Activated T-cell treated with anti-CD3 and anti-CD28 coated beads for 4 hours (primary cell): ENCODE measurements at regions not wholly inside any gene's neighbourhood (a gene's known extent, or its start where the extent isn't known, plus 50 kb on each side); places are given as distances from the start of the nearest gene placed in this dataset.
"Not testable (repeated sequence)": the region's sequence is repeated elsewhere in the genome, so short reads cannot be mapped to it uniquely, and the experiment has no call there.

Experiments used
- DNase-seq: peaks from one replicate; pipeline ENCODE4 v3.0.0-alpha.2; 2020

DNA sequence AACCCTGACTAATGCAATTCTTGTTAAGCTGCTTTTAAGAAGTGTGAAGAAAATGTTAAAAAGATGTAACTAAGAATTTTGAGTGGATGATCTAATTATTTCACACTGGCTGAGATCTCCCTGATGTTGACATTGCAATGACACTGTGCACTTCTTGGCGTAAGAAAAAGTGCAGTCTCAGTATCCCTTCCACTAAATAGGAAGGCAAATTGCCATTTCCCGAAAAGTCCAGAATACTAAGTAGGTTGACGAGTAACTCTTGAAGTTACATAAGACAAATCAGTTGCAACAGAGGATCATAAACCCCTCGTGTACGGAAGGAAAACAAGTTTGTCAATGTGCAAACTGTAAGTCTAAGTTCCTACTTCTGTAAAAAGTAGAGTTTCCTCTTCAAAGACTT lies 189.9 kb downstream of the LMLN start:
- not testable (repeated sequence) for DNase-seq

GRCh38 chr3:198151867-198152266 lies 191.8 kb downstream of the LMLN start:
- not testable (repeated sequence) for DNase-seq

DNA sequence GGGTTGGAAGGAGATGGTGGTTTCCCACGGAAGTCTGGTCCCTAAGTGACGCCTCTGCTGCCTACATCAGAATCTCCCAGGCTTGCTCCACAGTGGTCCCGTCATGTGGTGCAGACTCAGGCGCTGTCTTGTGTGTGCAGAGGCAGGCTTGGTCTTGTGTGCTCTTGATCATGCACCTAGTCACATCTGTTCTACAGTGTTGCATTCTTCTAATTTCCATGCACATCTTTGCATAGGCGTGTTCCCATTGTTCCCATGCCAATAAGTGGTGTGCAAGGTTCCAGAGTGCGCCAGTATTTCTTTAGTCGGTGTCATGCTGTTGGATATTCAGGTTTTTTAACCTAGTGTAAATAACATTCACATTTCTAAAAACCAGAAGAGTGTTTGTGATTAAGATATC lies 195.8 kb downstream of the LMLN start:
- DNase-seq = not testable (repeated sequence)

GRCh38 chr3:198157231-198157868 lies 197.3 kb downstream of the LMLN start:
- not testable (repeated sequence) for DNase-seq

GRCh38 chr3:198158007-198158406 lies 198.0 kb downstream of the LMLN start:
- not testable (repeated sequence) for DNase-seq

DNA sequence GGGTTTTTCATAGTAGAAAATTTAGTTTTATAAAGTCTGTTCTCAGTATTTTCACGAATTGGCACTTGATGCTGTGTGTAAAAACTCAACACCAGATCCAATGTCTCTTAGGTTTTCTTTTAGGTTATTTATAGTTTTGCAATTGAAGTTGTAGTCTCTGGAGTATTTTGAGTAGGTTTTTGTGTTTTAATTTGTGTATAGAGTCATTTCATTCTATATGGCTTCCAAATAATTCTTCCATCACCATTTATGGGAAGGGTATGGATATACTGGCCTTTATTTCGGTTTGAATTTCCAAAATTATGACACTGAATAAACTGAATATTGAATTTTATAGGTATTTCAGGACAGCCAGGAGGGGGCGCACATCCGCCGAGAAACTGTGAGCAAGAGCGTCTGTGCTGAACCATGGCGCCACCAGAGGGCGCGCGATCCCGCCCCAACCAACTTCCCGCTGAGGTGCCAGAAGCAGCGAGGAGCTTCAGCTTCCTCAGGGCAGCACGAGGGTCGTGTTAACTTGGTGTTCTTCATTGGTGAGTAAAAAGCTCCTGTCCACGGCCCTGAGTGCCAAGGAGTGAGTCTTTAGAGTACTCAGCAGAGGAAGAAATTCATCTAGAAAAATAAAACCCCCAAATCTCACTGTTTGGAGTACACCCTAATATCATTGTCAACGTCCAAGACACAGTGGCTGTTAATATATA lies 207.5 kb downstream of the LMLN start:
- DNase-seq = peak; percentile 54

DNA sequence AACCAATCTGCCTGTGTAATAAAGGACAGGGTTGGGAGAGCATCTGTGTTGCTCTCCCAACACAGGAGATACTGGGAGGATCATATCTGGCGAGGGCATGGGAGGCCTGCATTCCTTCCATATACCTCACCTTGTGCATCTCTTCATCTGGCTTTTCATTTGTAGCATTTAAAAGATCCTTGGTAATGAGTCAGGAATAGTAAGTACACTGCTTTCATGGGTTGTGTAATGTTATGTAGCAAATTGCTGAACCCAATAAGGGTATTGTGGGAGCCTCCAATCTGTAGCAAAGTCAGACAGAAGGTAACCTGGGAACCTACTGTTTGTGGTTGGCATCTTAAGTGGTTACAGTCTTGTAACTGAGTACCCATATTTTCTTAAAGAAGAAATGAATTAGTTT lies 210.8 kb downstream of the LMLN start:
- DNase-seq = not testable (repeated sequence)

DNA sequence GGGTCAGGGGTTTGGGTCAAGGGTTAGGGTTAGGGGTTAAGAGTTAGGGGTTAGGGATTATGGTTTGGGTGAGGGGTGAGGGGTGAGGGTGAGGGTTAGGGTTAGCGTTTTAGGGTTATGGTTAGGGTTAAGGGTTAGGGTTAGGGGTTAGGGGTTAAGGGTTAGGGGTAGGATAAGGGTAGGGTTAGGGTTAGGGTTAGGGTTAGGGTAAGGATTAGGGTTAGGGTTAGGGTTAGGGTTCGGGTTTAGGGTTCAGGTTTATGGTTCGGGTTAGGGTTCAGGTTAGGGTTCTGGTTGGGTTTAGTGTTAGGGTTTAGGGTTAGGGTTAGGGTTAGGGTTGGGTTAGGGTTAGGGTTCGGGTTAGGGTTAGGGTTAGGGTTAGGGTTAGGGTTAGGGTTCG lies 213.1 kb downstream of the LMLN start:
- DNase-seq = not testable (repeated sequence)

DNA sequence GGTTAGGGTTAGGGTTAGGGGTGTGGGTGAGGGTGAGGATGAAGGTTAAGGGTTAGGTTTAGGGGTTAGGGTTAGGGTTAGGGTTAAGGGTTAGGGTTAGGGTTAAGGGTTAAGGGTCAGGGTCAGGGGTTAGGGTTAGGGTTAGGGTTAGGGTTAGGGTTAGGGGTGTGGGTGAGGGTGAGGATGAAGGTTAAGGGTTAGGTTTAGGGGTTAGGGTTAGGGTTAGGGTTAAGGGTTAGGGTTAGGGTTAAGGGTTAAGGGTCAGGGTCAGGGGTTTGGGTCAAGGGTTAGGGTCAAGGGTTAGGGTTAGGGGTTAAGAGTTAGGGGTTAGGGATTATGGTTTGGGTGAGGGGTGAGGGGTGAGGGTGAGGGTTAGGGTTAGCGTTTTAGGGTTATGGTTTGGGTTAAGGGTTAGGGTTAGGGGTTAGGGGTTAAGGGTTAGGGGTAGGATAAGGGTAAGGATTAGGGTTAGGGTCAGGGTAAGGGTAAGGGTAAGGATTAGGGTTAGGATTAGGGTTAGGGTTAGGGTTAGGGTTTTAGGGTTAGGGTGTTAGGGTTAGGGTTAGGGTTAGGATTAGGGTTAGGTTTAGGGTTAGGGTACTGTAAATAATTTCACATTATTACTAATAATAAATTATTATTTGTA lies 214.0 kb downstream of the LMLN start:
- DNase-seq = not testable (repeated sequence)
